ENCODE measurements at regions not wholly inside any gene's neighbourhood (a gene's known extent, or its start where the extent isn't known, plus 50 kb on each side); places are given as distances from the start of the nearest gene placed in this dataset.

- Histone ChIP-seq H3K4me3 (ENCODE audit: low read depth in 1 of 2, low read length in 2 of 2) (no peak overlapping the region), H3K27me3 (ENCODE audit: insufficient read depth, low read length, poor library complexity) (no peaks in the 10 kb centered on the region), H3K4me2 (ENCODE audit: insufficient read depth, low read length) (no peak overlapping the region), H3K27ac (ENCODE audit: low read length) (no peak overlapping the region), H3K9me3 (ENCODE audit: insufficient read depth, low read length, severe bottlenecking) (no peaks in the 10 kb centered on the region), H3K79me2 (ENCODE audit: insufficient read depth, low read length) (no peaks in the 10 kb centered on the region), H4K20me1 (ENCODE audit: insufficient read depth, low read length) (no peaks in the 10 kb centered on the region), H3K9ac (ENCODE audit: low read depth, low read length) (no peak overlapping the region), H3K36me3 (ENCODE audit: insufficient read depth, low read length) (no peaks in the 10 kb centered on the region), H3K4me1 (ENCODE audit: insufficient read depth, low read length) (peaks cover 7% of the 10 kb centered on the region; the same call in 1 of the 2 replicates), H2AFZ (ENCODE audit: low read depth, low read length) (no peak overlapping the region)
- no peak for DNase-seq
- no peak for ATAC-seq (ENCODE audit: insufficient read depth, low read depth)
- TF ChIP-seq, protein P1, sequence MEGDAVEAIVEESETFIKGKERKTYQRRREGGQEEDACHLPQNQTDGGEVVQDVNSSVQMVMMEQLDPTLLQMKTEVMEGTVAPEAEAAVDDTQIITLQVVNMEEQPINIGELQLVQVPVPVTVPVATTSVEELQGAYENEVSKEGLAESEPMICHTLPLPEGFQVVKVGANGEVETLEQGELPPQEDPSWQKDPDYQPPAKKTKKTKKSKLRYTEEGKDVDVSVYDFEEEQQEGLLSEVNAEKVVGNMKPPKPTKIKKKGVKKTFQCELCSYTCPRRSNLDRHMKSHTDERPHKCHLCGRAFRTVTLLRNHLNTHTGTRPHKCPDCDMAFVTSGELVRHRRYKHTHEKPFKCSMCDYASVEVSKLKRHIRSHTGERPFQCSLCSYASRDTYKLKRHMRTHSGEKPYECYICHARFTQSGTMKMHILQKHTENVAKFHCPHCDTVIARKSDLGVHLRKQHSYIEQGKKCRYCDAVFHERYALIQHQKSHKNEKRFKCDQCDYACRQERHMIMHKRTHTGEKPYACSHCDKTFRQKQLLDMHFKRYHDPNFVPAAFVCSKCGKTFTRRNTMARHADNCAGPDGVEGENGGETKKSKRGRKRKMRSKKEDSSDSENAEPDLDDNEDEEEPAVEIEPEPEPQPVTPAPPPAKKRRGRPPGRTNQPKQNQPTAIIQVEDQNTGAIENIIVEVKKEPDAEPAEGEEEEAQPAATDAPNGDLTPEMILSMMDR (IDR thresholded peaks at IDR 0.05; ENCODE audit: borderline replicate concordance, extremely low read depth, low read length, poor library complexity, severe bottlenecking): no peak
- no peak for TF ChIP-seq EZH2 (IDR thresholded peaks at IDR 0.05; ENCODE audit: borderline replicate concordance, low read depth, low read length, severe bottlenecking)
Measured at GRCh38 chr5:121630402-121630801, 221.3 kb upstream of the FTMT start.

DNA sequence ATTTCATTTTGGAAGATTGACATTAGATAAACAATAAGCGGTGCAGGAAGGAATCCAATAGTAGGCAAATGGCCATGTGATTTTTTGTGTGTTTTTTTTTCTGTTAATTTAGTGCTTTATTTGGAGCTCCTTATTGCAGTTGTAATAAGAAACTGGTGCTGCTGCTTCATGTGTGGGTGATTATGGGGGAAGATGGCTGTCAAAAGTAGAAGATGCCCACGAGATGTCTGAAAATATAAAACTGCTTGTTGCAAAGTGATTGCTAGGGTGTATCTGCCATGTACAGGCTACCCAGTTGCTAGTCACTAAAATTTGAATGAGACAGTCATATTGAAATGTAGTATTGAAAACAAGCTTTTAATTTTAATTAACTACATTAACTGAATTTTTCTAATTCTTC, 216.7 kb upstream of the FTMT start:
- Histone ChIP-seq H3K4me2 (ENCODE audit: insufficient read depth, low read length) (no peak overlapping the region), H3K9ac (ENCODE audit: low read depth, low read length) (no peak overlapping the region), H3K79me2 (ENCODE audit: insufficient read depth, low read length) (no peaks in the 10 kb centered on the region), H3K4me3 (ENCODE audit: low read depth in 1 of 2, low read length in 2 of 2) (no peak overlapping the region), H3K4me1 (ENCODE audit: insufficient read depth, low read length) (no peaks in the 10 kb centered on the region; the same call in 1 of the 2 replicates), H3K36me3 (ENCODE audit: insufficient read depth, low read length) (no peaks in the 10 kb centered on the region), H3K27me3 (ENCODE audit: insufficient read depth, low read length, poor library complexity) (no peaks in the 10 kb centered on the region), H4K20me1 (ENCODE audit: insufficient read depth, low read length) (no peaks in the 10 kb centered on the region), H2AFZ (ENCODE audit: low read depth, low read length) (no peak overlapping the region), H3K27ac (ENCODE audit: low read length) (no peak overlapping the region), H3K9me3 (ENCODE audit: insufficient read depth, low read length, severe bottlenecking) (no peaks in the 10 kb centered on the region)
- ATAC-seq (ENCODE audit: insufficient read depth, low read depth): no peak
- no peak for DNase-seq
- TF ChIP-seq, protein P1 (IDR thresholded peaks at IDR 0.05; ENCODE audit: borderline replicate concordance, extremely low read depth, low read length, poor library complexity, severe bottlenecking): no peak

- no peak overlapping the region for H3K9ac ChIP-seq (ENCODE audit: low read depth, low read length)
- no peak for ATAC-seq (ENCODE audit: insufficient read depth, low read depth)
- no peak overlapping the region for H3K4me3 ChIP-seq (ENCODE audit: low read depth in 1 of 2, low read length in 2 of 2)
- no peaks in the 10 kb centered on the region for H3K27me3 ChIP-seq (ENCODE audit: insufficient read depth, low read length, poor library complexity)
- H3K4me2 ChIP-seq (ENCODE audit: insufficient read depth, low read length): no peak overlapping the region
- H3K79me2 ChIP-seq (ENCODE audit: insufficient read depth, low read length): no peaks in the 10 kb centered on the region
- no peaks in the 10 kb centered on the region for H3K4me1 ChIP-seq (ENCODE audit: insufficient read depth, low read length)
- no peak overlapping the region for H2AFZ ChIP-seq (ENCODE audit: low read depth, low read length)
- no peaks in the 10 kb centered on the region for H3K36me3 ChIP-seq (ENCODE audit: insufficient read depth, low read length)
- no peaks in the 10 kb centered on the region for H4K20me1 ChIP-seq (ENCODE audit: insufficient read depth, low read length)
- TF ChIP-seq, protein P1 (IDR thresholded peaks at IDR 0.05; ENCODE audit: borderline replicate concordance, extremely low read depth, low read length, poor library complexity, severe bottlenecking): no peak
- no peak for TF ChIP-seq EZH2 (IDR thresholded peaks at IDR 0.05; ENCODE audit: borderline replicate concordance, low read depth, low read length, severe bottlenecking)
- no peak for DNase-seq
- no peaks in the 10 kb centered on the region for H3K9me3 ChIP-seq (ENCODE audit: insufficient read depth, low read length, severe bottlenecking)
- H3K27ac ChIP-seq (ENCODE audit: low read length): no peak overlapping the region
Measured at GRCh38 chr5:121638126-121638525, 213.6 kb upstream of the FTMT start.

- no peak for DNase-seq
- Histone ChIP-seq H3K4me3 (ENCODE audit: low read depth in 1 of 2, low read length in 2 of 2) (no peak overlapping the region), H3K79me2 (ENCODE audit: insufficient read depth, low read length) (no peaks in the 10 kb centered on the region), H2AFZ (ENCODE audit: low read depth, low read length) (no peak overlapping the region), H3K4me1 (ENCODE audit: insufficient read depth, low read length) (no peaks in the 10 kb centered on the region), H3K27me3 (ENCODE audit: insufficient read depth, low read length, poor library complexity) (no peaks in the 10 kb centered on the region), H3K9me3 (ENCODE audit: insufficient read depth, low read length, severe bottlenecking) (no peaks in the 10 kb centered on the region), H3K36me3 (ENCODE audit: insufficient read depth, low read length) (no peaks in the 10 kb centered on the region), H3K4me2 (ENCODE audit: insufficient read depth, low read length) (no peak overlapping the region), H3K27ac (ENCODE audit: low read length) (no peak overlapping the region), H3K9ac (ENCODE audit: low read depth, low read length) (no peak overlapping the region), H4K20me1 (ENCODE audit: insufficient read depth, low read length) (no peaks in the 10 kb centered on the region)
- TF ChIP-seq, protein P1 (IDR thresholded peaks at IDR 0.05; ENCODE audit: borderline replicate concordance, extremely low read depth, low read length, poor library complexity, severe bottlenecking): no peak
- TF ChIP-seq EZH2 (IDR thresholded peaks at IDR 0.05; ENCODE audit: borderline replicate concordance, low read depth, low read length, severe bottlenecking): no peak
- ATAC-seq (ENCODE audit: insufficient read depth, low read depth): no peak
Measured at GRCh38 chr5:121640298-121640697, 211.4 kb upstream of the FTMT start.
